GM12865 (cell line): ENCODE measurements at regions not wholly inside any gene's neighbourhood (a gene's known extent, or its start where the extent isn't known, plus 50 kb on each side); places are given as distances from the start of the nearest gene placed in this dataset.

Experiments
- DNase-seq: peaks from one replicate; pipeline ENCODE4 v3.0.0; 2010; ENCODE audit warnings: low read depth
- H3K4me3 ChIP-seq: 2 replicates; pipeline ENCODE4 v1.5.1; 2011; ENCODE audit warnings: mild to moderate bottlenecking, low read depth, low read length, control low read depth
- TF ChIP-seq, protein P1 (sequence below): IDR thresholded peaks from 2 replicates; pipeline ENCODE4 v1.5.1; 2011; ENCODE audit warnings: low read length, control low read depth, low read depth, inconsistent platforms; ENCODE audit not compliant: insufficient read depth; ENCODE audit errors: missing control alignments

DNA sequence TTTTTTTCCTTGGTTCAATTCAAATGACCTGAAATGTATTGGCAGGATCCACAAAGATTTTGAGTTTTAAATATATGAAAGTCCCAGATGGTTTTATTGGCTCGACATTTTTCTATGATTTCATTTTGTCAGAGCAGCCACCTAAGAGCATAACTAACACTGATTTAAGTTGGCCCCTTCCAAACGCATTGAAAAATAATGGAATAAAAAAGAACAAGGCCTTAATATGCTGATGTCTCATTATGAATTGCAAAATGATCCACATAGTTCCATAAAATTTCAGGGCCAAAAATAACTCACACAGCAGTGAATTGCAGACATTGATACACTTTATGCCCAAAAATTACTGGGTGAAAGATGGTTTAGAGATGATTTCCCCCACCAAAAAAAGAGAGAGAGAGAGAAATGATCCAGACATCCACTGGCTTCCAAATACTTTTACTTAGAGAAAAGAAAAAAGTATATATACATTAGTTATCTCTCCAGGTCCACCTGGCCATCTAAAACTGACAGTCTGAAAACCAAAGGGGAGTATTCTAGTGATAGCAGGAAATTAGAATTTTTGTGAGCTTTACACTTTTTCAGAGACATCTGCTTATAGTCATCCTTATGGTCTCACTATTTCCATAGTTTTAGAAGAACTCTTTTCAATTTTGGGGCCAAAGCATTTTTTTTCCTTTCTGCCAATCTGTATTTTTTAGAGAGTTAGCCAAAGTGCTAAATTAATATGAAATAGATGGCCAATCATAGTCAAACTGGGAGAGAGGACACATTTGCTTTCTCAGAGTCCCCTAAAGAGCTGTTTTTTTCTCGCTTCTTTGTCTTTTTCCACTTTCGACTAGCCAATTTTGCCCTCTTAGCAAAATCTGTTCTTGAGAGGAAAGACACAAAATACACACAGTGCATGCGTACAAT, 213.5 kb upstream of the RND3 start:
- TF ChIP-seq, protein P1, sequence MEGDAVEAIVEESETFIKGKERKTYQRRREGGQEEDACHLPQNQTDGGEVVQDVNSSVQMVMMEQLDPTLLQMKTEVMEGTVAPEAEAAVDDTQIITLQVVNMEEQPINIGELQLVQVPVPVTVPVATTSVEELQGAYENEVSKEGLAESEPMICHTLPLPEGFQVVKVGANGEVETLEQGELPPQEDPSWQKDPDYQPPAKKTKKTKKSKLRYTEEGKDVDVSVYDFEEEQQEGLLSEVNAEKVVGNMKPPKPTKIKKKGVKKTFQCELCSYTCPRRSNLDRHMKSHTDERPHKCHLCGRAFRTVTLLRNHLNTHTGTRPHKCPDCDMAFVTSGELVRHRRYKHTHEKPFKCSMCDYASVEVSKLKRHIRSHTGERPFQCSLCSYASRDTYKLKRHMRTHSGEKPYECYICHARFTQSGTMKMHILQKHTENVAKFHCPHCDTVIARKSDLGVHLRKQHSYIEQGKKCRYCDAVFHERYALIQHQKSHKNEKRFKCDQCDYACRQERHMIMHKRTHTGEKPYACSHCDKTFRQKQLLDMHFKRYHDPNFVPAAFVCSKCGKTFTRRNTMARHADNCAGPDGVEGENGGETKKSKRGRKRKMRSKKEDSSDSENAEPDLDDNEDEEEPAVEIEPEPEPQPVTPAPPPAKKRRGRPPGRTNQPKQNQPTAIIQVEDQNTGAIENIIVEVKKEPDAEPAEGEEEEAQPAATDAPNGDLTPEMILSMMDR = no peak
- DNase-seq = no peak
- no peak overlapping the region for H3K4me3 ChIP-seq

- TF ChIP-seq, protein P1 = no peak
- H3K4me3 ChIP-seq = no peak overlapping the region
- no peak for DNase-seq
Measured at GRCh38 chr2:150699218-150699617, 211.8 kb upstream of the RND3 start.

DNA sequence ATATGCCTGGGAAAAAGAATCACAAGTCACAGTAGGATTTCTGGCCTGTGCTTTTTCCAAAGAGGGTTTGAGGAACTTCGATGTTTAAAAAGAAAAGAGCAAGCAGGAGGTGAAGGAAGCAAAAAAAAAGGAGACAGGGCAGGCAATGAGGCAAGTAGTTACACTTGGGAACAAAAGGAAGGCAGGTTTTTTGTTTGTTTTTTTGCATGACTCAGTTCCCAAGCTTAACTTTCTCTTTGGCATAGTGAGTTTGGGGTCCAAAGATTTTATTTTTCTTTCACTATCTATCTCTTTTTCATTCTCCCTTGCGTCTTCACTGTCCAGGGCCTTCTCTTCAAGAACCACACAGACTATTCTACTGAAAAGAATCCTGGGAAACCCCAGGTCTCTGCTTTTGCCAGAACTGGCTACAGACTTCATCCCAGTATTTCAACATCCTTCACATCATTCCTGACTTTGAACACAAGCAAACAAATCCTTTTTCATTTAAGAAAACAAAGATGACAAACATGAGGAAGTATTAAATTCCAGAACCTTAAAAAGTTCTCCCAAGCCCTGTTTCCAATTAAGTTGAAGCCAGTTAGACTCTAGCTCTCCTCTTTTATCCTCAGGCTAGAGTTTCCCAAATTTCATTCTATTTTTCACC, 210.7 kb upstream of the RND3 start:
- TF ChIP-seq, protein P1 = no peak
- DNase-seq = no peak
- H3K4me3 ChIP-seq = no peak overlapping the region

GRCh38 chr2:150697596-150697995, 210.1 kb upstream of the RND3 start:
- DNase-seq = no peak
- TF ChIP-seq, protein P1 = no peak
- H3K4me3 ChIP-seq = no peak overlapping the region

DNA sequence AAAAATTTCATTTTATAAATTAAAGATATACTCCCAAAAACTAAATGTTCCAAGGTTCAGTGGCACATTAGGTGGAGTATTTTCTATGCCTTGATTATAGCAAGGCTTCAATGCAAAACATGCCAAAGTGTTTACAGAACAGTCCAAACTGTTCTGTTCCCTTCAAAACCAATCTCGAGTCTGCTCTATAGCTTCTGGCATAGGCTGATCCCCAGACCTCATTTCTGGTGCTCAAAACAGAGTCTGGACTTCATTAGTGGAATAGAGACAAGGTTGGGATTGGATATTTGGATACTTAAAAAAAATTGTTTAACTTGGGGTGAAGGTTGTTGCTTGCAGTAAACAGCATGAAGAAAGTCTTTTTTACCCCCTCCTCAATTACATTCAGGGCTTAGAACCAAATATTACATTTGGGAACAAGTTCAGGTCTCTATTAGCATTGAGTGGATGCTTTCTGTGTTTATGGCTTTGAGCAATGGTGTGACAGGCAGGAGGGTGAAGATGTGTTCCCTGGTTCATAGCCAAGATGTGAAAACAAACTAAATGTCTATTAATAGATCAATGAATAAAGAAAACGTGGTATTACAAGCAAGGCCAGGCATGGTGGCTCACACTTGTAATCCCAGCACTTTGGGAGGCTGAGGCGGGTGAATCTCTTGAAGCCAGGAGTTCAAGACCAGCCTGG, 208.1 kb upstream of the RND3 start:
- TF ChIP-seq, protein P1 = no peak
- no peak overlapping the region for H3K4me3 ChIP-seq
- no peak for DNase-seq

DNA sequence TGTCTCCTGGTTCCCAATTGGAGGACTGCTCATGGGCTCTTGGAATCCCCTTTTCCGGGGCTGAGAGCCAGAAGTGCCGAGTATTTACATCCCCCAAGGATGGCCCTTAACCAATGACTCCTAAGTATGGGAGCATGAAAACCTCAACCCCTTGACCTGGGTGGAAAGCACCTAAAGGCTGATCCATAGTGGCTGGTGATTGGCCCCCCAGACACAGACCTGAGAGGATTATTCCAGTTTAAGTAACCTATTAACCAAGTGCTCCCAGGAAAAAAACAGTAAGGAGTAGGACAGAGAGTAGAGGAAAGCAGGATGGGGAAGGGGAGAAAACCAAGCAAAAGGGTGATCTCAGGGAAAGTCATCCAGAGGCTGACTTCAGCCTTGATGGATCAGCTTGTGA, 206.1 kb upstream of the RND3 start:
- TF ChIP-seq, protein P1 = no peak
- H3K4me3 ChIP-seq = no peak overlapping the region
- DNase-seq = no peak
